Mesothelial cell of epicardium (in vitro differentiated cells): ENCODE measurements at regions not wholly inside any gene's neighbourhood (a gene's known extent, or its start where the extent isn't known, plus 50 kb on each side); places are given as distances from the start of the nearest gene placed in this dataset.

ENCODE experiments used
- DNase-seq, 2 experiments: peaks; one replicate each; pipeline ENCODE4 v3.0.0; 2021; ENCODE audit warnings: low spot score in 2 of 2; ENCODE audit not compliant: unreplicated experiment in 2 of 2
- H3K27ac Mint-ChIP-seq: 2 replicates; pipeline ENCODE4 v1.8.0; 2021; ENCODE audit warnings: mixed read lengths
- H3K27me3 Mint-ChIP-seq: 2 replicates; pipeline ENCODE4 v1.8.0; 2021; ENCODE audit warnings: low read depth, mixed read lengths
- H3K36me3 Mint-ChIP-seq: 2 replicates; pipeline ENCODE4 v1.8.0; 2021; ENCODE audit warnings: mixed read lengths
- H3K4me1 Mint-ChIP-seq: 2 replicates; pipeline ENCODE4 v1.8.0; 2021; ENCODE audit warnings: mixed read lengths
- H3K4me3 Mint-ChIP-seq: 2 replicates; pipeline ENCODE4 v1.8.0; 2021; ENCODE audit warnings: mild to moderate bottlenecking, moderate library complexity, mixed read lengths
- H3K9me3 Mint-ChIP-seq: 2 replicates; pipeline ENCODE4 v1.8.0; 2021; ENCODE audit warnings: mixed read lengths
- CTCF ChIP-seq: fragments of 200-600 bp; sonication (generic); IDR thresholded peaks from one replicate; pipeline ENCODE4 v1.5.0; 2021; ENCODE audit warnings: antibody characterized with exemption; ENCODE audit not compliant: unreplicated experiment

GRCh38 chr11:29959488-29959887, 57.3 kb downstream of the KCNA4 start:
- no peak for DNase-seq
- Mint-ChIP-seq H3K27me3 (no peaks in the 10 kb centered on the region), H3K4me3 (no peak overlapping the region), H3K4me1 (peaks cover 18% of the 10 kb centered on the region), H3K9me3 (peaks cover 9% of the 10 kb centered on the region), H3K36me3 (no peaks in the 10 kb centered on the region), H3K27ac (no peak overlapping the region)
- no peak for TF ChIP-seq CTCF

- Mint-ChIP-seq H3K27me3 (no peaks in the 10 kb centered on the region), H3K27ac (no peak overlapping the region), H3K4me1 (peaks cover 3% of the 10 kb centered on the region), H3K4me3 (no peak overlapping the region), H3K9me3 (peaks cover 23% of the 10 kb centered on the region), H3K36me3 (no peaks in the 10 kb centered on the region)
- no peak for DNase-seq
- no peak for TF ChIP-seq CTCF
These were observed 59.4 kb downstream of the KCNA4 start for GRCh38 chr11:29957431-29957830.

GRCh38 chr11:29956076-29956556, 60.7 kb downstream of the KCNA4 start:
- Mint-ChIP-seq H3K4me1 (peaks cover 8% of the 10 kb centered on the region), H3K27ac (no peak overlapping the region)
- TF ChIP-seq CTCF = no peak

GRCh38 chr11:29943347-29943746, 73.5 kb downstream of the KCNA4 start:
- Mint-ChIP-seq H3K27me3 (no peaks in the 10 kb centered on the region), H3K36me3 (no peaks in the 10 kb centered on the region), H3K9me3 (peaks cover 20% of the 10 kb centered on the region), H3K4me3 (no peak overlapping the region), H3K27ac (no peak overlapping the region), H3K4me1 (no peaks in the 10 kb centered on the region)
- no peak for DNase-seq
- TF ChIP-seq CTCF = no peak

More at GRCh38 chr11:29956076-29956556, 60.7 kb downstream of the KCNA4 start:
- H3K36me3 Mint-ChIP-seq = no peaks in the 10 kb centered on the region
- no peak overlapping the region for H3K4me3 Mint-ChIP-seq
- H3K27me3 Mint-ChIP-seq = no peaks in the 10 kb centered on the region
- peaks cover 30% of the 10 kb centered on the region for H3K9me3 Mint-ChIP-seq
- no peak for DNase-seq

- H3K27ac Mint-ChIP-seq = no peak overlapping the region
- DNase-seq = no peak
- H3K9me3 Mint-ChIP-seq = peaks cover 23% of the 10 kb centered on the region
- H3K4me3 Mint-ChIP-seq = no peak overlapping the region
- peaks cover 2% of the 10 kb centered on the region for H3K36me3 Mint-ChIP-seq
- no peaks in the 10 kb centered on the region for H3K27me3 Mint-ChIP-seq
- H3K4me1 Mint-ChIP-seq = no peaks in the 10 kb centered on the region
- no peak for TF ChIP-seq CTCF
These were observed 79.3 kb downstream of the KCNA4 start for GRCh38 chr11:29937526-29937925.

GRCh38 chr11:29934115-29934638, 82.7 kb downstream of the KCNA4 start:
- no peak for DNase-seq
- no peak overlapping the region for H3K4me3 Mint-ChIP-seq
- H3K27me3 Mint-ChIP-seq = no peaks in the 10 kb centered on the region
- H3K4me1 Mint-ChIP-seq = no peaks in the 10 kb centered on the region
- peaks cover 2% of the 10 kb centered on the region for H3K36me3 Mint-ChIP-seq
- TF ChIP-seq CTCF = no peak
- no peak overlapping the region for H3K27ac Mint-ChIP-seq
- H3K9me3 Mint-ChIP-seq = peaks cover 29% of the 10 kb centered on the region
